Pancreas (tissue), 10 donors: ENCODE measurements at regions not wholly inside any gene's neighbourhood (a gene's known extent, or its start where the extent isn't known, plus 50 kb on each side); places are given as distances from the start of the nearest gene placed in this dataset.
A peak's percentile ranks its signal among the peaks of the same experiment; 100 is the strongest.

Experiments used
- ATAC-seq, 4 donors: fragments of 200-7000 bp; cut with Tn5 transposase; one replicate each; pipeline versions ENCODE4 v1.8.0 to v1.9.1; 2020; ENCODE audit warnings: mild to moderate bottlenecking in 4 of 4, moderate library complexity in 4 of 4
- DNase-seq, 6 donors: peaks; one replicate each; pipeline ENCODE4 v3.0.0-alpha.2; 2020
- FAIRE-seq: peaks from 2 replicates; lab custom pipeline; 2012; peaks lifted over from hg19 to GRCh38; lab: Jason Lieb, UNC
- H3K27ac ChIP-seq, 4 donors: fragments of 200-600 bp; sonication (generic); 1 replicate in 3 of 4; 2 replicates in 1 of 4; pipeline versions ENCODE4 v1.5.0 to v1.8.0; 2020
- H3K27me3 ChIP-seq, 4 donors: fragments of 200-600 bp; one replicate each; pipeline ENCODE4 v1.8.0; 2021
- H3K36me3 ChIP-seq, 3 donors: fragments of 200-600 bp; sonication (generic) in 1 of 3; one replicate each; pipeline versions ENCODE4 v1.5.0 to v1.8.0; 2020 to 2021
- H3K4me1 ChIP-seq, 3 donors: fragments of 200-600 bp; one replicate each; pipeline ENCODE4 v1.8.0; 2021
- H3K4me3 ChIP-seq, 4 donors: fragments of 200-600 bp; sonication (generic) in 2 of 4; one replicate each; pipeline versions ENCODE4 v1.5.0 to v1.8.0; 2020 to 2021
- H3K9me3 ChIP-seq, 4 donors: fragments of 200-600 bp; one replicate each; pipeline ENCODE4 v1.8.0; 2021
- CTCF ChIP-seq, 4 donors: fragments of 200-600 bp; sonication (generic) in 3 of 4; IDR thresholded peaks; one replicate each; pipeline versions ENCODE4 v1.5.0 to v1.8.0; 2021; ENCODE audit warnings: antibody characterized with exemption in 4 of 4
- WGBS, 2 donors: extraction: QIAGEN DNeasy Blood & Tissue Kit; methylation state at CpG; one replicate each; pipeline ENCODE4 v1.1.7; 2013; 5-methylcytosine and 5-hydroxymethylcytosine counted together
- intact Hi-C, 3 donors: fragments of 100-400 bp; cut with DNase I; formaldehyde crosslinking; loops; one replicate each; pipeline versions ENCODE4 v1.11.1 to v1.14.2; 2022
- donor health status: healthy with polysubstance abuse.
- donor health status: DM: no; HTN: no; CAD: no; lungs with moderate emphysema.
- donor health status: DM: no; HTN: no; CAD: no.
- donor health status: control.
- donor health status: control.
- donor health status: Bipolar disorder and iron deficiency.
- donor health status: DM: yes; HTN: yes; CAD: no.
- donor health status: DM: no; HTN: no; CAD: no.
- donor health status: DM: no; HTN: no; CAD: no.
- donor health status: DM: yes; HTN: yes; CAD: no.

GRCh38 chr3:137108699-137109440 is 151.1 kb downstream of the IL20RB start:
- Histone ChIP-seq H3K27ac (no peak overlapping the region), H3K9me3 (no peaks in the 10 kb centered on the region), H3K27me3 (peaks cover 0 to 4% (median 0%) of the 10 kb centered on the region in 4 donors), H3K4me1 (no peaks in the 10 kb centered on the region), H3K4me3 (no peak overlapping the region), H3K36me3 (no peaks in the 10 kb centered on the region)
- FAIRE-seq (no peak), ATAC-seq (no peak), DNase-seq (no peak)
- 43 to 45% methylated on average over 8 of the region's 8 CpGs for WGBS, 2 donors
- TF ChIP-seq CTCF (IDR thresholded peaks at IDR 0.05): no peak
- intact Hi-C loops: no loop called here

GRCh38 chr3:137110392-137110996 is 152.7 kb downstream of the IL20RB start:
- FAIRE-seq: no peak
- peak; percentile 57 to 77 (median 66) for TF ChIP-seq CTCF (IDR thresholded peaks at IDR 0.05)
- Histone ChIP-seq H3K27ac (no peak overlapping the region), H3K36me3 (no peaks in the 10 kb centered on the region), H3K4me3 (no peak overlapping the region), H3K27me3 (peaks cover 0 to 4% (median 0%) of the 10 kb centered on the region in 4 donors), H3K4me1 (no peaks in the 10 kb centered on the region), H3K9me3 (no peaks in the 10 kb centered on the region)
- ATAC-seq: peak; percentile 68 to 88 (median 84)
- intact Hi-C loops: no loop called here
- WGBS, 2 donors: 9 to 20% methylated on average over 3 of the region's 3 CpGs
- DNase-seq: peak in 1 of 6 donors; percentile 12

- Histone ChIP-seq H3K9me3 (no peaks in the 10 kb centered on the region), H3K36me3 (no peaks in the 10 kb centered on the region), H3K4me3 (no peak overlapping the region), H3K27me3 (peaks cover 0 to 4% (median 0%) of the 10 kb centered on the region in 4 donors), H3K27ac (no peak overlapping the region), H3K4me1 (no peaks in the 10 kb centered on the region)
- intact Hi-C loops: no loop called here
- TF ChIP-seq CTCF (IDR thresholded peaks at IDR 0.05): no peak
- no peak for FAIRE-seq
- DNase-seq: no peak
- ATAC-seq: no peak
- WGBS, 2 donors: 61 to 63% methylated on average over 8 of the region's 8 CpGs
Measured at GRCh38 chr3:137111497-137111896, 153.7 kb downstream of the IL20RB start.

- DNase-seq (no peak), ATAC-seq (no peak), FAIRE-seq (no peak)
- Histone ChIP-seq H3K27ac (no peak overlapping the region), H3K4me3 (no peak overlapping the region), H3K9me3 (no peaks in the 10 kb centered on the region), H3K4me1 (no peaks in the 10 kb centered on the region), H3K27me3 (peaks cover 0 to 6% (median 2%) of the 10 kb centered on the region in 4 donors), H3K36me3 (no peaks in the 10 kb centered on the region)
- intact Hi-C loops: no loop called here
- TF ChIP-seq CTCF (IDR thresholded peaks at IDR 0.05): no peak
Measured at GRCh38 chr3:137116619-137117018, 158.8 kb downstream of the IL20RB start.
